Hepatocyte (in vitro differentiated cells): ENCODE measurements at regions not wholly inside any gene's neighbourhood (a gene's known extent, or its start where the extent isn't known, plus 50 kb on each side); places are given as distances from the start of the nearest gene placed in this dataset.

Experiments
- DNase-seq: peaks from one replicate; pipeline ENCODE4 v3.0.0-alpha.2; 2016; ENCODE audit warnings: low spot score
- H2AFZ ChIP-seq: fragments of 200-600 bp; sonication (generic); 2 replicates; pipeline ENCODE4 v1.6.0; 2016; ENCODE audit warnings: antibody characterized with exemption, mild to moderate bottlenecking
- H3K27ac ChIP-seq: fragments of 200-600 bp; sonication (generic); 2 replicates; pipeline ENCODE4 v1.5.1; 2016; ENCODE audit warnings: mild to moderate bottlenecking
- H3K27me3 ChIP-seq: fragments of 200-600 bp; sonication (generic); 2 replicates; pipeline ENCODE4 v1.6.1; 2016
- H3K36me3 ChIP-seq: fragments of 200-600 bp; sonication (generic); replicated peaks from 2 replicates; pipeline ENCODE4 v1.5.1; 2016; ENCODE audit warnings: low read depth; ENCODE audit not compliant: insufficient read depth
- H3K4me1 ChIP-seq: fragments of 200-600 bp; sonication (generic); 2 replicates; pipeline ENCODE4 v1.5.1; 2016; ENCODE audit warnings: mild to moderate bottlenecking, moderate library complexity; ENCODE audit not compliant: insufficient read depth
- H3K4me2 ChIP-seq: fragments of 200-600 bp; sonication (generic); 2 replicates; pipeline ENCODE4 v1.6.0; 2016
- H3K4me3 ChIP-seq: fragments of 200-600 bp; sonication (generic); 2 replicates; pipeline ENCODE4 v1.5.1; 2016; ENCODE audit warnings: mild to moderate bottlenecking
- H3K79me2 ChIP-seq: fragments of 200-600 bp; sonication (generic); 2 replicates; pipeline ENCODE4 v1.6.0; 2017; ENCODE audit warnings: mild to moderate bottlenecking
- H3K9me2 ChIP-seq: fragments of 200-600 bp; sonication (generic); replicated peaks from 2 replicates; pipeline ENCODE4 v1.6.0; 2017; ENCODE audit warnings: mild to moderate bottlenecking; ENCODE audit not compliant: insufficient read depth
- H3K9me3 ChIP-seq: fragments of 200-600 bp; sonication (generic); 2 replicates; pipeline ENCODE4 v1.5.1; 2016; ENCODE audit warnings: low read depth, mild to moderate bottlenecking
- H4K20me1 ChIP-seq: fragments of 200-600 bp; sonication (generic); 2 replicates; pipeline ENCODE4 v1.6.0; 2016; ENCODE audit warnings: mild to moderate bottlenecking; ENCODE audit not compliant: insufficient read depth, poor library complexity, severe bottlenecking
- EZH2 ChIP-seq: fragments of 200-600 bp; sonication (generic); IDR thresholded peaks from 2 replicates; pipeline ENCODE4 v1.6.1; 2016; ENCODE audit warnings: antibody characterized with exemption, mild to moderate bottlenecking, borderline replicate concordance
- EZH2phosphoT487 ChIP-seq: fragments of 200-600 bp; sonication (generic); IDR thresholded peaks from one replicate; pipeline ENCODE4 v1.6.1; 2018; ENCODE audit warnings: antibody characterized with exemption, mild to moderate bottlenecking, low read depth, moderate library complexity; ENCODE audit not compliant: unreplicated experiment, severe bottlenecking
- WGBS: methylation state at CpG from one replicate; pipeline ENCODE4 v1.1.6; 2016; ENCODE audit warnings: low lambda C conversion rate; ENCODE audit errors: missing lambda C conversion rate; 5-methylcytosine and 5-hydroxymethylcytosine counted together
- TF ChIP-seq, protein P1 (sequence below): fragments of 200-600 bp; sonication (generic); IDR thresholded peaks from 2 replicates; pipeline ENCODE4 v1.5.1; 2016; ENCODE audit warnings: antibody characterized with exemption, mild to moderate bottlenecking; ENCODE audit not compliant: poor library complexity

GRCh38 chr9:89234205-89235067 is 55.8 kb upstream of the SHC3 start:
- no peak for DNase-seq
- peak overlapping the region; percentile 77 for H3K4me2 ChIP-seq
- peaks cover 25% of the 10 kb centered on the region for H3K27me3 ChIP-seq
- H3K9me2 ChIP-seq: no peaks in the 10 kb centered on the region
- peak overlapping the region; percentile 38 for H2AFZ ChIP-seq
- no peaks in the 10 kb centered on the region for H3K4me1 ChIP-seq
- TF ChIP-seq, protein P1, sequence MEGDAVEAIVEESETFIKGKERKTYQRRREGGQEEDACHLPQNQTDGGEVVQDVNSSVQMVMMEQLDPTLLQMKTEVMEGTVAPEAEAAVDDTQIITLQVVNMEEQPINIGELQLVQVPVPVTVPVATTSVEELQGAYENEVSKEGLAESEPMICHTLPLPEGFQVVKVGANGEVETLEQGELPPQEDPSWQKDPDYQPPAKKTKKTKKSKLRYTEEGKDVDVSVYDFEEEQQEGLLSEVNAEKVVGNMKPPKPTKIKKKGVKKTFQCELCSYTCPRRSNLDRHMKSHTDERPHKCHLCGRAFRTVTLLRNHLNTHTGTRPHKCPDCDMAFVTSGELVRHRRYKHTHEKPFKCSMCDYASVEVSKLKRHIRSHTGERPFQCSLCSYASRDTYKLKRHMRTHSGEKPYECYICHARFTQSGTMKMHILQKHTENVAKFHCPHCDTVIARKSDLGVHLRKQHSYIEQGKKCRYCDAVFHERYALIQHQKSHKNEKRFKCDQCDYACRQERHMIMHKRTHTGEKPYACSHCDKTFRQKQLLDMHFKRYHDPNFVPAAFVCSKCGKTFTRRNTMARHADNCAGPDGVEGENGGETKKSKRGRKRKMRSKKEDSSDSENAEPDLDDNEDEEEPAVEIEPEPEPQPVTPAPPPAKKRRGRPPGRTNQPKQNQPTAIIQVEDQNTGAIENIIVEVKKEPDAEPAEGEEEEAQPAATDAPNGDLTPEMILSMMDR: no peak
- no peak for TF ChIP-seq EZH2
- H4K20me1 ChIP-seq: no peaks in the 10 kb centered on the region
- no peaks in the 10 kb centered on the region for H3K9me3 ChIP-seq
- no peaks in the 10 kb centered on the region for H3K79me2 ChIP-seq
- no peaks in the 10 kb centered on the region for H3K36me3 ChIP-seq
- WGBS: 23% methylated on average over 38 of the region's 42 CpGs
- H3K27ac ChIP-seq: no peak overlapping the region
- peak overlapping the region; percentile 18 for H3K4me3 ChIP-seq

DNA sequence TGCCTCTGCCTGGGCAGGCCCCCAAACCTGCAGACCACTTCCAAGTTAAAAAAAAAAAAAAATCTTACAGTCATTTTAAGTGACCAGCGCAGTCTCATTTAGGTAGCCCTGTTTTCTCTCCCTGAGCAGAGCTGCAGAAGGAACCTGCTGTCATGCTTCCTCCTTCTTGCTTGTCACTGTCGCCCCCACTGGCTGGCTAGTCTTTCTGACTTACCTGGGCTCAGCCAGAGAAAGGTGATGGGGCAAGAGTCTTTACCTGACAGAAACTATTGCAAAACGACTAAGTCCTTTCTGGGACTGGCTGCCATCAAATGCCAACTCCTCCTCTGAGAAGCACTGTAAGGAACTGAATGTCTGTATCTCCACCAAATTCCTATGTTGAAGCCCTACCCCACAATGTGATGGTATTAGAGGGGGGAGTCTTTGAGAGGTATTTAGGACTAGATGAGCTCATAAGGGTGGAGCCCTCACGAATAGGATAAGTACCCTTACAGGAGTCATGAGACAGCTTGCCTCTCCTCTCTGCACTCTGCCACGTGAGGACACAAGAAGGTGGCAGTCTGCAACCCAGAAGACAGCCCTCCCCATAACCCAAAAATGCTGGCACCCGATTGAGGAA is 58.4 kb upstream of the SHC3 start:
- Histone ChIP-seq H3K27me3 (peaks cover 25% of the 10 kb centered on the region), H3K27ac (no peak overlapping the region), H3K4me3 (no peak overlapping the region), H4K20me1 (no peaks in the 10 kb centered on the region), H3K9me2 (no peaks in the 10 kb centered on the region), H2AFZ (no peak overlapping the region), H3K36me3 (no peaks in the 10 kb centered on the region), H3K4me2 (no peak overlapping the region), H3K79me2 (no peaks in the 10 kb centered on the region), H3K4me1 (no peaks in the 10 kb centered on the region), H3K9me3 (no peaks in the 10 kb centered on the region)
- 60% methylated on average over 6 of the region's 6 CpGs for WGBS
- TF ChIP-seq EZH2phosphoT487: no peak
- TF ChIP-seq, protein P1: no peak
- TF ChIP-seq EZH2: no peak
- DNase-seq: no peak

- TF ChIP-seq EZH2phosphoT487: no peak
- no peak for TF ChIP-seq EZH2
- TF ChIP-seq, protein P1: no peak
- H3K27me3 ChIP-seq: peaks cover 23% of the 10 kb centered on the region
- H4K20me1 ChIP-seq: no peaks in the 10 kb centered on the region
- no peaks in the 10 kb centered on the region for H3K36me3 ChIP-seq
- H3K9me3 ChIP-seq: no peaks in the 10 kb centered on the region
- no peaks in the 10 kb centered on the region for H3K4me1 ChIP-seq
- no peak overlapping the region for H3K27ac ChIP-seq
- H3K4me3 ChIP-seq: no peak overlapping the region
- H3K79me2 ChIP-seq: no peaks in the 10 kb centered on the region
- WGBS: 87% methylated on average over 3 of the region's 3 CpGs
- DNase-seq: no peak
- no peaks in the 10 kb centered on the region for H3K9me2 ChIP-seq
- H3K4me2 ChIP-seq: no peak overlapping the region
- H2AFZ ChIP-seq: no peak overlapping the region
Observed at GRCh38 chr9:89238424-89238823, 59.8 kb upstream of the SHC3 start.
